Bronchial epithelial cell (primary cell): ENCODE measurements at regions not wholly inside any gene's neighbourhood (a gene's known extent, or its start where the extent isn't known, plus 50 kb on each side); places are given as distances from the start of the nearest gene placed in this dataset.

Source experiments
- DNase-seq: peaks from one replicate; pipeline ENCODE4 v3.0.0-alpha.2; 2010; ENCODE audit warnings: low read depth
- FAIRE-seq: peaks from 2 replicates; lab custom pipeline; 2011; peaks lifted over from hg19 to GRCh38; lab: Jason Lieb, UNC
- H3K27me3 ChIP-seq: 2 replicates; pipeline ENCODE4 v1.5.1; 2011; ENCODE audit warnings: low read length; ENCODE audit not compliant: control insufficient read depth, insufficient read depth
- H3K36me3 ChIP-seq: 2 replicates; pipeline ENCODE4 v1.5.1; 2011; ENCODE audit warnings: low read length; ENCODE audit not compliant: control insufficient read depth, insufficient read depth
- H3K4me3 ChIP-seq: 2 replicates; pipeline ENCODE4 v1.5.1; 2011; ENCODE audit warnings: mild to moderate bottlenecking, low read depth, low read length, control low read depth
- CTCF ChIP-seq: IDR thresholded peaks from 2 replicates; pipeline ENCODE4 v1.5.1; 2011; ENCODE audit warnings: mild to moderate bottlenecking, moderate library complexity, low read length, control low read depth, inconsistent platforms; ENCODE audit not compliant: insufficient read depth, severe bottlenecking

GRCh38 chr6:145213614-145214013, 521.7 kb downstream of the EPM2A start:
- Histone ChIP-seq H3K36me3 (no peaks in the 10 kb centered on the region), H3K4me3 (no peak overlapping the region), H3K27me3 (no peaks in the 10 kb centered on the region)
- DNase-seq (no peak), FAIRE-seq (no peak)
- no peak for TF ChIP-seq CTCF

DNA sequence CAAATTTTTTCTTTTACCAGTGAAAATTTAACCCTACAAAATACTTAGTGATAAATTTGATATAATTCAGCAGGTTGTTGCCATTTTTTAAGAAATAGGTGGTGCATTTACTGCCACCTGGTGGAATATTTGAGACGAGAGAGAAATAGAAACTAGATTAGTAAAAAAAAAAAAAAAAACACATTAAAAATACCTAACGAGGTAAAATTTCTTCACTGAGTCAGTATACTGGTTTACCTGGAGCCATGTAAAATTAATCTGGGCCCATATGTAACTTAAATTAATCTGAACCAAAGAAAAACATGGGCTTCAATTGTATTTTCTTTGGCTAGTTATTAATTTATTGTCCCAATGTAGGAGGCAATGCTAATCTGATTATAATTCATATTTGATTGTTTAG, 520.8 kb downstream of the EPM2A start:
- H3K36me3 ChIP-seq, result no peaks in the 10 kb centered on the region
- DNase-seq, result peak; percentile 42
- no peaks in the 10 kb centered on the region for H3K27me3 ChIP-seq
- H3K4me3 ChIP-seq, result no peak overlapping the region
- peak; percentile 18 for TF ChIP-seq CTCF
- no peak for FAIRE-seq

- H3K27me3 ChIP-seq, result no peaks in the 10 kb centered on the region
- FAIRE-seq (no peak), DNase-seq (no peak)
- no peaks in the 10 kb centered on the region for H3K36me3 ChIP-seq
- TF ChIP-seq CTCF, result no peak
- no peak overlapping the region for H3K4me3 ChIP-seq
Observed at GRCh38 chr6:145224450-145224849, 510.9 kb downstream of the EPM2A start.

GRCh38 chr6:145225500-145225899, 509.8 kb downstream of the EPM2A start:
- Histone ChIP-seq H3K4me3 (no peak overlapping the region), H3K27me3 (no peaks in the 10 kb centered on the region), H3K36me3 (no peaks in the 10 kb centered on the region)
- TF ChIP-seq CTCF, result no peak
- DNase-seq, result no peak
- FAIRE-seq, result no peak

DNA sequence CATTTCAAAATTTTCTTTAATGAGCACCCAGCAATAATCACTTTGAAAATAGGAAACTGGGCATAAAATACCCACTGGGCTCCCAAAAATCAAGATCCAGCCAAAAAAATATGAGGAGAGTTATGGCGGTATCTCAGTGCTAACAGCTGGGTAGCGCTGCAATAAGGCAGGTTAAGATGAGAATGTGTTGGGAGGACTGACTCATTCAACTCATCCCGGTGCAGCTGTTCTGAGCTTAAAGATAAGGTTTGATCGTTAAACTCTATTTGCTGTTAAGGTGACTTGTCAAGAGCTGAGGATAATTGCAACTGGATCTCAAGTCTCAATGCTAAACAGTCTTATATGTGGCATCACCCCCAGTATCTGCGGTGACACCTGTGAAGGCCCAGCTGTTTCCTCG, 507.7 kb downstream of the EPM2A start:
- Histone ChIP-seq H3K36me3 (no peaks in the 10 kb centered on the region), H3K4me3 (no peak overlapping the region), H3K27me3 (no peaks in the 10 kb centered on the region)
- FAIRE-seq (peak; percentile 23), DNase-seq (no peak)
- TF ChIP-seq CTCF, result no peak

DNA sequence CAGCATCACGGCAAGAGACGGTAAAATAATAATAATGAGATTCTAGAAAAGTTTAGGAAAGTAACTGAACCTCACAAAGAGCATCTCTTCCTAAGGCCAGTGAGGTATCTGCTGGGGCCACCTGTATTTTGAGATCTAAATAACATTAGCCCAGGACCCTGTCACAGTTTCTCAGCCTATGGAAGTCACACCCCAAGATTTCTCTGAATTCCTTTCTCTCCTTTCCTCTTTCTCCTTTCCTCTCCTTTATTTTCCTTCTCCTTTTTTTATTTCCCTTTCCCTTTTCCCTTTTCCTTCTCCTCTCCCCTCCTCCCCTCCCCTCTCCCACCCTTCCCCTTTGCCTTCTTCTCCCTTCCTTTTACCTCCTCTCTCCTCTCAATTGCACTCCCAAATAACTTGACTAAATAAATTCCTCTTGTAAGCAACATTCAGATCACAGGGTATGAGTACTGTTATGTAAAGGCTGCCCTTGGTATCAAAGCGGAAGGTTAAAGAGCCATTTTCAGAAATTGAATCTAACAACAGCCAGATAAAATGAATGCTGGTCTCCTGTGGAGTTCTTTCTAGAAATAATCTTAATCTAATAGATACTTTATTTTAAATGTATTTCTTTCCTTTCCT, 506.2 kb downstream of the EPM2A start:
- no peak for FAIRE-seq

More for the DNA sequence above, 506.2 kb downstream of the EPM2A start:
- H3K27me3 ChIP-seq, result no peaks in the 10 kb centered on the region
- no peak overlapping the region for H3K4me3 ChIP-seq
- no peaks in the 10 kb centered on the region for H3K36me3 ChIP-seq
- no peak for TF ChIP-seq CTCF
- no peak for DNase-seq
